ENCODE measurements at regions not wholly inside any gene's neighbourhood (a gene's known extent, or its start where the extent isn't known, plus 50 kb on each side); places are given as distances from the start of the nearest gene placed in this dataset.

DNA sequence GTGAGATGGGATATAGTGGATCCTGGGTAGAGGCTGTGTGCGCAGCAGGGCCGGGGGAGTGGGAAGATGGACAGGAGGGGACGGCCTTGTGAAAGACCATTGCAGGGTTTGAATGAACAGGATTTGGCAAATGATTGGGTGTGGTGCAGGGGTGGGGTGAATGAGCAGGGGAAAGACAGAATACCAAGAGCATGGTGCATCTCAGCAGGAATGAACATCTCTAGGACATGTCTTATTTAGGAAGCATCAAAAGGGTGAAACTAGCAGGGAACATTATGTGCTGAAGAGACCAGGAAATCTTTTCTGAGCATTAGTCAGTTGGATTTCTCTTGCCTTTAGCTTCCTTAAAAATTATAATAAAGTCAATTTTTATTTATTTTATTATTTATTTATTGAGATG lies 60.6 kb upstream of the SLC2A1 start:
- no peak for ATAC-seq (ENCODE audit: low read depth)
- no peaks in the 10 kb centered on the region for H3K79me1 ChIP-seq (ENCODE audit: low read depth in 1 of 2, low read length in 2 of 2)
- H2BK15ac ChIP-seq (ENCODE audit: low read depth, low read length), result no peak overlapping the region
- dilution Hi-C loops (cut with HindIII; ENCODE audit: low sequenced_read_pairs, unreplicated experiment) (no loop called here), intact Hi-C loops (cut with micrococcal nuclease) (loop anchor here (5.0 kb wide), 1 partner anchor 37 kb away; no protein-coding TSS in a partner anchor), in situ Hi-C loops (cut with MboI; ENCODE audit: low sequenced_read_pairs) (no loop called here)
- TF ChIP-seq RCOR1 (IDR thresholded peaks at IDR 0.05; ENCODE audit: insufficient replicate concordance, low read length), result no peak
- TF ChIP-seq, protein P1, sequence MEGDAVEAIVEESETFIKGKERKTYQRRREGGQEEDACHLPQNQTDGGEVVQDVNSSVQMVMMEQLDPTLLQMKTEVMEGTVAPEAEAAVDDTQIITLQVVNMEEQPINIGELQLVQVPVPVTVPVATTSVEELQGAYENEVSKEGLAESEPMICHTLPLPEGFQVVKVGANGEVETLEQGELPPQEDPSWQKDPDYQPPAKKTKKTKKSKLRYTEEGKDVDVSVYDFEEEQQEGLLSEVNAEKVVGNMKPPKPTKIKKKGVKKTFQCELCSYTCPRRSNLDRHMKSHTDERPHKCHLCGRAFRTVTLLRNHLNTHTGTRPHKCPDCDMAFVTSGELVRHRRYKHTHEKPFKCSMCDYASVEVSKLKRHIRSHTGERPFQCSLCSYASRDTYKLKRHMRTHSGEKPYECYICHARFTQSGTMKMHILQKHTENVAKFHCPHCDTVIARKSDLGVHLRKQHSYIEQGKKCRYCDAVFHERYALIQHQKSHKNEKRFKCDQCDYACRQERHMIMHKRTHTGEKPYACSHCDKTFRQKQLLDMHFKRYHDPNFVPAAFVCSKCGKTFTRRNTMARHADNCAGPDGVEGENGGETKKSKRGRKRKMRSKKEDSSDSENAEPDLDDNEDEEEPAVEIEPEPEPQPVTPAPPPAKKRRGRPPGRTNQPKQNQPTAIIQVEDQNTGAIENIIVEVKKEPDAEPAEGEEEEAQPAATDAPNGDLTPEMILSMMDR (conservative IDR thresholded peaks at IDR 0.05; ENCODE audit: low read depth, low read length), result no peak
- TF ChIP-seq MAFK (IDR thresholded peaks at IDR 0.05; ENCODE audit: low read depth, low read length), result no peak
- TF ChIP-seq, protein P2, sequence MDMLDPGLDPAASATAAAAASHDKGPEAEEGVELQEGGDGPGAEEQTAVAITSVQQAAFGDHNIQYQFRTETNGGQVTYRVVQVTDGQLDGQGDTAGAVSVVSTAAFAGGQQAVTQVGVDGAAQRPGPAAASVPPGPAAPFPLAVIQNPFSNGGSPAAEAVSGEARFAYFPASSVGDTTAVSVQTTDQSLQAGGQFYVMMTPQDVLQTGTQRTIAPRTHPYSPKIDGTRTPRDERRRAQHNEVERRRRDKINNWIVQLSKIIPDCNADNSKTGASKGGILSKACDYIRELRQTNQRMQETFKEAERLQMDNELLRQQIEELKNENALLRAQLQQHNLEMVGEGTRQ (IDR thresholded peaks at IDR 0.05; ENCODE audit: low read depth, low read length), result no peak
- no peak for TF ChIP-seq FOS (IDR thresholded peaks at IDR 0.05; ENCODE audit: low read depth, low read length)
- no peak for TF ChIP-seq RFX5 (IDR thresholded peaks at IDR 0.05; ENCODE audit: low read depth, low read length)
- TF ChIP-seq CEBPB (IDR thresholded peaks at IDR 0.05; ENCODE audit: low read depth, low read length), result no peak
- no peak for TF ChIP-seq RAD21 (IDR thresholded peaks at IDR 0.05; ENCODE audit: low read length)
- TF ChIP-seq BHLHE40 (IDR thresholded peaks at IDR 0.05; ENCODE audit: low read depth, low read length), result no peak
- TF ChIP-seq POLR2A (IDR thresholded peaks at IDR 0.05; ENCODE audit: low read depth, low read length), result no peak
- TF ChIP-seq, protein P3, sequence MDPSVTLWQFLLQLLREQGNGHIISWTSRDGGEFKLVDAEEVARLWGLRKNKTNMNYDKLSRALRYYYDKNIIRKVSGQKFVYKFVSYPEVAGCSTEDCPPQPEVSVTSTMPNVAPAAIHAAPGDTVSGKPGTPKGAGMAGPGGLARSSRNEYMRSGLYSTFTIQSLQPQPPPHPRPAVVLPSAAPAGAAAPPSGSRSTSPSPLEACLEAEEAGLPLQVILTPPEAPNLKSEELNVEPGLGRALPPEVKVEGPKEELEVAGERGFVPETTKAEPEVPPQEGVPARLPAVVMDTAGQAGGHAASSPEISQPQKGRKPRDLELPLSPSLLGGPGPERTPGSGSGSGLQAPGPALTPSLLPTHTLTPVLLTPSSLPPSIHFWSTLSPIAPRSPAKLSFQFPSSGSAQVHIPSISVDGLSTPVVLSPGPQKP (IDR thresholded peaks at IDR 0.05; ENCODE audit: borderline replicate concordance, low read depth, low read length), result no peak
- no peak overlapping the region for H3K18ac ChIP-seq (ENCODE audit: low read depth, low read length)
- H3K4ac ChIP-seq (ENCODE audit: low read depth, low read length), result no peak overlapping the region
- no peak overlapping the region for H3K56ac ChIP-seq (ENCODE audit: extremely low read depth, insufficient read depth, low read length)
- no peak overlapping the region for H3K23ac ChIP-seq (ENCODE audit: low read depth, low read length)
- no peak overlapping the region for H4K5ac ChIP-seq (ENCODE audit: low read depth, low read length)
- no peak overlapping the region for H3K14ac ChIP-seq (replicated peaks; ENCODE audit: low read depth, low read length)
- H3K27me3 ChIP-seq (ENCODE audit: control insufficient read depth, insufficient read depth, low read length), result peaks cover 38% of the 10 kb centered on the region
- H3K9me3 ChIP-seq (ENCODE audit: control insufficient read depth, insufficient read depth, low read length), result no peaks in the 10 kb centered on the region; the same call in 1 of the 2 replicates
- H4K20me1 ChIP-seq (ENCODE audit: insufficient read depth, low read length), result no peaks in the 10 kb centered on the region
- H3K36me3 ChIP-seq (ENCODE audit: control insufficient read depth, insufficient read depth, low read length), result no peaks in the 10 kb centered on the region
- no peaks in the 10 kb centered on the region; the same call in 1 of the 2 replicates for H3K9me1 ChIP-seq (ENCODE audit: insufficient read depth, low read length)
- no peak for DNase-seq
- no peak overlapping the region for H2AK9ac ChIP-seq (replicated peaks; ENCODE audit: low read depth, low read length, poor library complexity)
- BruUV-seq (replicated peaks), result no TSS peak
- H4K8ac ChIP-seq (ENCODE audit: low read depth in 2 of 2, low read length in 2 of 2), result no peak overlapping the region
- H3K4me2 ChIP-seq (ENCODE audit: low read depth, low read length), result no peak overlapping the region
- no peak overlapping the region for H3K9ac ChIP-seq (ENCODE audit: low read depth, low read length)
- H2AFZ ChIP-seq (replicated peaks; ENCODE audit: low read length, poor library complexity), result no peak overlapping the region
- no peak overlapping the region for H2BK5ac ChIP-seq (ENCODE audit: low read depth, low read length, poor library complexity, severe bottlenecking)
- H3K4me3 ChIP-seq (ENCODE audit: insufficient read depth, low read depth, low read length), result no peak overlapping the region
- no peak overlapping the region for H2BK120ac ChIP-seq (ENCODE audit: low read depth, low read length)
- H3K27ac ChIP-seq (ENCODE audit: insufficient read depth, low read length), result no peak overlapping the region
- ChIA-PET CTCF (no interaction called here), POLR2A (ENCODE audit: unreplicated experiment) (no interaction called here)
- H2AK5ac ChIP-seq (ENCODE audit: low read depth, low read length), result no peak overlapping the region
- H2BK20ac ChIP-seq (ENCODE audit: low read depth, low read length), result no peak overlapping the region
- WGBS, 2 experiments (ENCODE audit: extremely low coverage in 2 of 2, insufficient read length in 1 of 2), result 76% methylated on average over 3 of the region's 3 CpGs; no CpG with 5 or more reads in 1 of the 2 experiments
- no peak overlapping the region for H4K91ac ChIP-seq (ENCODE audit: insufficient read depth, low read depth, low read length)
- H3K4me1 ChIP-seq (ENCODE audit: control insufficient read depth, insufficient read depth, low read length), result no peaks in the 10 kb centered on the region
